A549 (cell line): ENCODE measurements at regions not wholly inside any gene's neighbourhood (a gene's known extent, or its start where the extent isn't known, plus 50 kb on each side); places are given as distances from the start of the nearest gene placed in this dataset.

Experiments used
- CHD4 ChIP-seq: fragments of 200-600 bp; sonication (generic); IDR thresholded peaks from 2 replicates; pipeline ENCODE4 v1.6.1; 2016; ENCODE audit warnings: antibody characterized with exemption, mild to moderate bottlenecking, borderline replicate concordance
- EP300 ChIP-seq, 2 experiments: fragments of >200 bp; sonication (Bioruptor Twin); formaldehyde crosslinking; IDR thresholded peaks; 2 replicates in 1 of 2; 3 replicates in 1 of 2; pipeline ENCODE4 v1.6.1; 2016 to 2017
- MYC ChIP-seq: IDR thresholded peaks from 2 replicates; pipeline ENCODE4 v1.6.1; 2012; ENCODE audit warnings: mild to moderate bottlenecking, inconsistent platforms, low read length, improper control_type of control experiment, borderline replicate concordance
- PHF8 ChIP-seq: fragments of 200-600 bp; sonication (generic); IDR thresholded peaks from 2 replicates; pipeline ENCODE4 v1.6.1; 2016; ENCODE audit warnings: low read depth, mild to moderate bottlenecking, antibody characterized with exemption, moderate library complexity, borderline replicate concordance
- POLR2A ChIP-seq: IDR thresholded peaks from 2 replicates; pipeline ENCODE4 v1.6.1; 2012; ENCODE audit warnings: mild to moderate bottlenecking, low read length
- RAD21 ChIP-seq, 2 experiments: fragments of >200 bp in 1 of 2; sonication (Bioruptor Twin) in 1 of 2; formaldehyde crosslinking in 1 of 2; IDR thresholded peaks in 1 of 2; conservative IDR thresholded peaks in 1 of 2; 2 replicates in 1 of 2; 3 replicates in 1 of 2; pipeline ENCODE4 v1.6.1; 2012 to 2018; ENCODE audit warnings: inconsistent platforms in 1 of 2
- SMC3 ChIP-seq: fragments of >200 bp; sonication (Bioruptor Twin); formaldehyde crosslinking; IDR thresholded peaks from 3 replicates; pipeline ENCODE4 v1.6.1; 2018; ENCODE audit warnings: inconsistent platforms
- ZFP36 ChIP-seq: fragments of 450-650 bp; IDR thresholded peaks from 2 replicates; pipeline ENCODE4 v1.6.1; 2014; ENCODE audit warnings: borderline replicate concordance; ENCODE audit not compliant: partially characterized antibody
- TF ChIP-seq, protein P1 (sequence below): fragments of >200 bp; sonication (Bioruptor Twin); formaldehyde crosslinking; IDR thresholded peaks from 3 replicates; pipeline ENCODE4 v1.5.1; 2016
- TF ChIP-seq, protein P2 (sequence below): fragments of 150-350 bp; IDR thresholded peaks from 2 replicates; pipeline ENCODE4 v1.6.1; 2014; ENCODE audit warnings: low read depth, mild to moderate bottlenecking, low read length
- TF ChIP-seq, protein P3 (sequence below): fragments of >200 bp; sonication (Bioruptor Twin); formaldehyde crosslinking; IDR thresholded peaks from 3 replicates; pipeline ENCODE4 v1.6.1; 2016
- TF ChIP-seq, protein P4 (sequence below): IDR thresholded peaks from 2 replicates; pipeline ENCODE4 v1.6.1; 2012

DNA sequence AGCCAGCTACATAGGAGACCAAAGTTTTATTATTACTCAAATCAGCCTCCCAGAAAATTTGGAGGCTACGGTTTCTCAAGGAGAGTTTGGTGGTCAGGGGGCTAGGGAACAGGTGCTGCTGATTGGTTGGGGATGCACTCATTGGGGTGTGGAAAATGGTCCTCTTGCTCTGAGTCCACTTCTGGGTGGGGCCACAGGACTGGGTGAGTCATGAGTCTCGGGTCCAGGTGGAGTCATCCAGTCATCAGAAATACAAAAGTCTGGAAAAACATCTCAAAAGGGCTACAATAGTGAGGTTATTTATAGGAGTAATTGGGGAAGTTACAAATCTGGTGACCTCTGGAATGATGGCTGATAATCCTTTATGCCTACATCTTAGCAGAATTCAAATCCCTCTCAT lies 54.3 kb upstream of the SLC22A16 start:
- TF ChIP-seq RAD21 (conservative IDR thresholded peaks at IDR 0.05 in 1 of 2, IDR thresholded peaks at IDR 0.05 in 1 of 2) (no peak), POLR2A (no peak), MYC (no peak), SMC3 (no peak), EP300 (IDR thresholded peaks at IDR 0.05) (no peak), ZFP36 (no peak), PHF8 (no peak), CHD4 (no peak)
- TF ChIP-seq, protein P1, sequence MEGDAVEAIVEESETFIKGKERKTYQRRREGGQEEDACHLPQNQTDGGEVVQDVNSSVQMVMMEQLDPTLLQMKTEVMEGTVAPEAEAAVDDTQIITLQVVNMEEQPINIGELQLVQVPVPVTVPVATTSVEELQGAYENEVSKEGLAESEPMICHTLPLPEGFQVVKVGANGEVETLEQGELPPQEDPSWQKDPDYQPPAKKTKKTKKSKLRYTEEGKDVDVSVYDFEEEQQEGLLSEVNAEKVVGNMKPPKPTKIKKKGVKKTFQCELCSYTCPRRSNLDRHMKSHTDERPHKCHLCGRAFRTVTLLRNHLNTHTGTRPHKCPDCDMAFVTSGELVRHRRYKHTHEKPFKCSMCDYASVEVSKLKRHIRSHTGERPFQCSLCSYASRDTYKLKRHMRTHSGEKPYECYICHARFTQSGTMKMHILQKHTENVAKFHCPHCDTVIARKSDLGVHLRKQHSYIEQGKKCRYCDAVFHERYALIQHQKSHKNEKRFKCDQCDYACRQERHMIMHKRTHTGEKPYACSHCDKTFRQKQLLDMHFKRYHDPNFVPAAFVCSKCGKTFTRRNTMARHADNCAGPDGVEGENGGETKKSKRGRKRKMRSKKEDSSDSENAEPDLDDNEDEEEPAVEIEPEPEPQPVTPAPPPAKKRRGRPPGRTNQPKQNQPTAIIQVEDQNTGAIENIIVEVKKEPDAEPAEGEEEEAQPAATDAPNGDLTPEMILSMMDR, result no peak
- TF ChIP-seq, protein P2, sequence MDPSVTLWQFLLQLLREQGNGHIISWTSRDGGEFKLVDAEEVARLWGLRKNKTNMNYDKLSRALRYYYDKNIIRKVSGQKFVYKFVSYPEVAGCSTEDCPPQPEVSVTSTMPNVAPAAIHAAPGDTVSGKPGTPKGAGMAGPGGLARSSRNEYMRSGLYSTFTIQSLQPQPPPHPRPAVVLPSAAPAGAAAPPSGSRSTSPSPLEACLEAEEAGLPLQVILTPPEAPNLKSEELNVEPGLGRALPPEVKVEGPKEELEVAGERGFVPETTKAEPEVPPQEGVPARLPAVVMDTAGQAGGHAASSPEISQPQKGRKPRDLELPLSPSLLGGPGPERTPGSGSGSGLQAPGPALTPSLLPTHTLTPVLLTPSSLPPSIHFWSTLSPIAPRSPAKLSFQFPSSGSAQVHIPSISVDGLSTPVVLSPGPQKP, result no peak
- TF ChIP-seq, protein P3, sequence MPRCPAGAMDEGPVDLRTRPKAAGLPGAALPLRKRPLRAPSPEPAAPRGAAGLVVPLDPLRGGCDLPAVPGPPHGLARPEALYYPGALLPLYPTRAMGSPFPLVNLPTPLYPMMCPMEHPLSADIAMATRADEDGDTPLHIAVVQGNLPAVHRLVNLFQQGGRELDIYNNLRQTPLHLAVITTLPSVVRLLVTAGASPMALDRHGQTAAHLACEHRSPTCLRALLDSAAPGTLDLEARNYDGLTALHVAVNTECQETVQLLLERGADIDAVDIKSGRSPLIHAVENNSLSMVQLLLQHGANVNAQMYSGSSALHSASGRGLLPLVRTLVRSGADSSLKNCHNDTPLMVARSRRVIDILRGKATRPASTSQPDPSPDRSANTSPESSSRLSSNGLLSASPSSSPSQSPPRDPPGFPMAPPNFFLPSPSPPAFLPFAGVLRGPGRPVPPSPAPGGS, result no peak
- TF ChIP-seq, protein P4, sequence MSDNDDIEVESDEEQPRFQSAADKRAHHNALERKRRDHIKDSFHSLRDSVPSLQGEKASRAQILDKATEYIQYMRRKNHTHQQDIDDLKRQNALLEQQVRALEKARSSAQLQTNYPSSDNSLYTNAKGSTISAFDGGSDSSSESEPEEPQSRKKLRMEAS, result no peak
